GM23338 (cell line): ENCODE measurements at regions not wholly inside any gene's neighbourhood (a gene's known extent, or its start where the extent isn't known, plus 50 kb on each side); places are given as distances from the start of the nearest gene placed in this dataset.

Experiments used
- CTCF ChIP-seq, 2 experiments: fragments of 200-600 bp in 1 of 2; sonication (generic) in 1 of 2; conservative IDR thresholded peaks; 2 replicates each; pipeline versions ENCODE4 v1.5.1 to v1.6.1; 2016 to 2017; ENCODE audit warnings: antibody characterized with exemption in 2 of 2, low read depth in 2 of 2, mild to moderate bottlenecking in 2 of 2, moderate library complexity in 1 of 2
- EZH2 ChIP-seq: fragments of 200-600 bp; sonication (generic); IDR thresholded peaks from one replicate; pipeline ENCODE4 v1.8.0; 2017; ENCODE audit warnings: antibody characterized with exemption, mild to moderate bottlenecking, low read depth; ENCODE audit not compliant: unreplicated experiment
- EZH2phosphoT487 ChIP-seq: fragments of 200-600 bp; sonication (generic); IDR thresholded peaks from one replicate; pipeline ENCODE4 v1.8.1; 2018; ENCODE audit warnings: antibody characterized with exemption; ENCODE audit not compliant: unreplicated experiment
- POLR2AphosphoS5 ChIP-seq: IDR thresholded peaks from 2 replicates; pipeline ENCODE4 v1.6.1; 2016; ENCODE audit warnings: antibody characterized with exemption, low read depth
- REST ChIP-seq: IDR thresholded peaks from one replicate; pipeline ENCODE4 v1.6.1; 2018; ENCODE audit warnings: antibody characterized with exemption; ENCODE audit not compliant: unreplicated experiment

GRCh38 chr9:99326917-99327189 is 104.8 kb downstream of the SEC61B start:
- no peak for TF ChIP-seq EZH2phosphoT487
- no peak for TF ChIP-seq EZH2
- no peak for TF ChIP-seq POLR2AphosphoS5
- TF ChIP-seq CTCF (conservative IDR thresholded peaks at IDR 0.05; ENCODE audit: low read depth in 2 of 2): no peak
- no peak for TF ChIP-seq REST
